H9 (cell line): ENCODE measurements at regions not wholly inside any gene's neighbourhood (a gene's known extent, or its start where the extent isn't known, plus 50 kb on each side); places are given as distances from the start of the nearest gene placed in this dataset.

Source experiments
- DNase-seq: peaks from one replicate; pipeline ENCODE4 v3.0.0-alpha.2; 2017
- H2AFZ ChIP-seq: one replicate; pipeline ENCODE4 v1.6.1; 2013; ENCODE audit warnings: mild to moderate bottlenecking, low read length, control low read depth, moderate library complexity
- H2AK5ac ChIP-seq: 2 replicates; pipeline ENCODE4 v1.6.1; 2013; ENCODE audit warnings: low read length, control low read depth, mixed read lengths; ENCODE audit not compliant: insufficient read length
- H2BK120ac ChIP-seq: one replicate; pipeline ENCODE4 v1.6.1; 2013; ENCODE audit warnings: low read depth, mild to moderate bottlenecking, low read length, control low read depth, inconsistent platforms; ENCODE audit not compliant: poor library complexity, severe bottlenecking
- H2BK12ac ChIP-seq: 2 replicates; pipeline ENCODE4 v1.6.1; 2013; ENCODE audit warnings: low read length, control low read depth, mixed read lengths, low read depth; ENCODE audit not compliant: insufficient read length
- H2BK15ac ChIP-seq: 2 replicates; pipeline ENCODE4 v1.6.1; 2013; ENCODE audit warnings: low read depth, low read length, control low read depth
- H2BK20ac ChIP-seq: one replicate; pipeline ENCODE4 v1.6.1; 2013; ENCODE audit warnings: low read depth, mild to moderate bottlenecking, low read length, control low read depth, inconsistent platforms; ENCODE audit not compliant: poor library complexity, severe bottlenecking
- H2BK5ac ChIP-seq: 2 replicates; pipeline ENCODE4 v1.6.1; 2013; ENCODE audit warnings: low read length, control low read depth, mixed read lengths; ENCODE audit not compliant: insufficient read length
- H3K14ac ChIP-seq: 2 replicates; pipeline ENCODE4 v1.6.1; 2013; ENCODE audit warnings: low read length, control low read depth; ENCODE audit not compliant: insufficient read depth
- H3K18ac ChIP-seq: 2 replicates; pipeline ENCODE4 v1.6.1; 2013; ENCODE audit warnings: low read depth, mild to moderate bottlenecking, mixed read lengths, low read length, control low read depth; ENCODE audit not compliant: insufficient read length
- H3K23ac ChIP-seq: 2 replicates; pipeline ENCODE4 v1.6.1; 2013; ENCODE audit warnings: low read length, control low read depth, mixed read lengths, low read depth; ENCODE audit not compliant: insufficient read length
- H3K23me2 ChIP-seq: 2 replicates; pipeline ENCODE4 v1.6.1; 2013; ENCODE audit warnings: low read depth, mild to moderate bottlenecking, mixed read lengths, low read length, control low read depth; ENCODE audit not compliant: insufficient read length, poor library complexity, severe bottlenecking
- H3K27ac ChIP-seq: 2 replicates; pipeline ENCODE4 v1.5.1; 2013; ENCODE audit warnings: low read length, control low read depth, mixed read lengths, low read depth; ENCODE audit not compliant: insufficient read length
- H3K27me3 ChIP-seq: 2 replicates; pipeline ENCODE4 v1.6.1; 2013; ENCODE audit warnings: low read length, control low read depth, inconsistent platforms; ENCODE audit not compliant: insufficient read depth
- H3K4ac ChIP-seq: 2 replicates; pipeline ENCODE4 v1.6.1; 2013; ENCODE audit warnings: low read depth, mild to moderate bottlenecking, control low read depth, inconsistent platforms, low read length, moderate library complexity
- H3K4me1 ChIP-seq: 2 replicates; pipeline ENCODE4 v1.6.1; 2013; ENCODE audit warnings: low read length, control low read depth, inconsistent platforms; ENCODE audit not compliant: insufficient read depth
- H3K4me2 ChIP-seq: 2 replicates; pipeline ENCODE4 v1.6.1; 2013; ENCODE audit warnings: low read length, control low read depth, mixed read lengths; ENCODE audit not compliant: insufficient read length, insufficient read depth
- H3K56ac ChIP-seq: 2 replicates; pipeline ENCODE4 v1.6.1; 2013; ENCODE audit warnings: low read depth, mild to moderate bottlenecking, mixed read lengths, low read length, control low read depth; ENCODE audit not compliant: insufficient read length
- H3K79me1 ChIP-seq: 2 replicates; pipeline ENCODE4 v1.6.1; 2013; ENCODE audit warnings: low read depth, mild to moderate bottlenecking, moderate library complexity, low read length, control low read depth, inconsistent platforms; ENCODE audit not compliant: insufficient read depth, poor library complexity, severe bottlenecking
- H3K79me2 ChIP-seq: 2 replicates; pipeline ENCODE4 v1.6.1; 2013; ENCODE audit warnings: low read length, control low read depth, inconsistent platforms; ENCODE audit not compliant: insufficient read depth
- H3K9ac ChIP-seq: 2 replicates; pipeline ENCODE4 v1.6.1; 2013; ENCODE audit warnings: low read length, control low read depth, mixed read lengths; ENCODE audit not compliant: insufficient read length; ENCODE audit errors: extremely low read depth
- H3K9me3 ChIP-seq: one replicate; pipeline ENCODE4 v1.6.1; 2013; ENCODE audit warnings: low read depth, low read length, inconsistent platforms; ENCODE audit not compliant: control insufficient read depth
- H3T11ph ChIP-seq: one replicate; pipeline ENCODE4 v1.6.1; 2013; ENCODE audit warnings: mild to moderate bottlenecking, low read length, control low read depth, inconsistent platforms
- H4K20me1 ChIP-seq: one replicate; pipeline ENCODE4 v1.6.1; 2013; ENCODE audit not compliant: control insufficient read depth, insufficient read length, insufficient read depth
- H4K5ac ChIP-seq: 2 replicates; pipeline ENCODE4 v1.6.1; 2013; ENCODE audit warnings: low read depth, mild to moderate bottlenecking, mixed read lengths, low read length, control low read depth; ENCODE audit not compliant: insufficient read length
- H4K8ac ChIP-seq: replicated peaks from 2 replicates; pipeline ENCODE4 v1.6.1; 2013; ENCODE audit warnings: low read length, control low read depth, mixed read lengths, low read depth; ENCODE audit not compliant: insufficient read length
- H4K91ac ChIP-seq: 2 replicates; pipeline ENCODE4 v1.6.1; 2013; ENCODE audit warnings: low read depth, mild to moderate bottlenecking, moderate library complexity, mixed read lengths, low read length, control low read depth; ENCODE audit not compliant: insufficient read length
- H3K27ac Mint-ChIP-seq, 3 experiments: 2 replicates in 2 of 3; 3 replicates in 1 of 3; pipeline ENCODE4 v1.8.0; 2020 to 2021; ENCODE audit warnings: mixed read lengths in 3 of 3, mild to moderate bottlenecking in 1 of 3, moderate library complexity in 1 of 3
- H3K27me3 Mint-ChIP-seq: 2 replicates; pipeline ENCODE4 v1.8.0; 2021; ENCODE audit warnings: low read depth, mild to moderate bottlenecking, moderate library complexity, mixed read lengths
- H3K36me3 Mint-ChIP-seq, 3 experiments: 2 replicates in 2 of 3; 3 replicates in 1 of 3; pipeline ENCODE4 v1.8.0; 2020 to 2021; ENCODE audit warnings: low read depth in 3 of 3, mixed read lengths in 3 of 3; ENCODE audit not compliant: insufficient read depth in 1 of 3
- H3K4me1 Mint-ChIP-seq, 2 experiments: 2 replicates each; pipeline ENCODE4 v1.8.0; 2020; ENCODE audit warnings: mixed read lengths in 2 of 2
- H3K4me3 Mint-ChIP-seq, 2 experiments: 2 replicates in 1 of 2; 3 replicates in 1 of 2; pipeline ENCODE4 v1.8.0; 2020 to 2021; ENCODE audit warnings: mild to moderate bottlenecking in 2 of 2, mixed read lengths in 2 of 2, moderate library complexity in 1 of 2
- H3K9me3 Mint-ChIP-seq, 2 experiments: 2 replicates in 1 of 2; 3 replicates in 1 of 2; pipeline ENCODE4 v1.8.0; 2020; ENCODE audit warnings: mild to moderate bottlenecking in 2 of 2, mixed read lengths in 2 of 2, moderate library complexity in 1 of 2
- CTCF ChIP-seq: fragments of 200-600 bp; sonication (generic); conservative IDR thresholded peaks from 3 replicates; pipeline ENCODE4 v1.8.0; 2021; ENCODE audit warnings: antibody characterized with exemption, mild to moderate bottlenecking
- WGBS: extraction: QIAGEN DNeasy Blood & Tissue Kit; methylation state at CpG from one replicate; pipeline ENCODE4 v1.1.7; 2013; ENCODE audit warnings: missing lambda C conversion rate, low lambda C conversion rate, mixed read lengths; ENCODE audit not compliant: insufficient read length; ENCODE audit errors: extremely low coverage; 5-methylcytosine and 5-hydroxymethylcytosine counted together

GRCh38 chr13:74021505-74021904 lies 112.7 kb downstream of the KLF12 start:
- H4K20me1 ChIP-seq, result no peaks in the 10 kb centered on the region
- H3K9me3 Mint-ChIP-seq, result peaks cover 3 to 12% of the 10 kb centered on the region in 2 experiments; a peak in 4 of 5 replicates
- H2BK12ac ChIP-seq, result no peak overlapping the region
- no peak for TF ChIP-seq CTCF
- no peak overlapping the region for H3K18ac ChIP-seq
- no peak overlapping the region for H4K8ac ChIP-seq
- H3K4ac ChIP-seq, result no peak overlapping the region
- H2AFZ ChIP-seq, result no peak overlapping the region
- H3K9me3 ChIP-seq, result no peaks in the 10 kb centered on the region
- WGBS, result no CpG with 5 or more reads among the region's 2 CpGs
- no peak for DNase-seq
- no peak overlapping the region for H4K5ac ChIP-seq
- H3K79me2 ChIP-seq, result no peaks in the 10 kb centered on the region
- no peak overlapping the region for H3K23ac ChIP-seq
- H3K14ac ChIP-seq, result no peak overlapping the region
- H3K9ac ChIP-seq, result no peak overlapping the region
- H3T11ph ChIP-seq, result no peak overlapping the region
- H3K27me3 ChIP-seq, result no peaks in the 10 kb centered on the region
- no peak overlapping the region for H2BK5ac ChIP-seq
- no peak overlapping the region for H2BK20ac ChIP-seq
- H3K4me1 ChIP-seq, result no peaks in the 10 kb centered on the region
- H2BK15ac ChIP-seq, result no peak overlapping the region
- H3K4me2 ChIP-seq, result no peak overlapping the region
- H3K27ac ChIP-seq, result no peak overlapping the region
- peaks cover 16 to 24% of the 10 kb centered on the region in 2 experiments for H3K4me1 Mint-ChIP-seq
- no peak overlapping the region for H3K56ac ChIP-seq
- peaks cover 9% of the 10 kb centered on the region for H3K27me3 Mint-ChIP-seq
- no peak overlapping the region for H2BK120ac ChIP-seq
- no peak overlapping the region for H2AK5ac ChIP-seq
- peaks cover 6 to 18% (median 16%) of the 10 kb centered on the region in 3 experiments; a peak in 6 of 7 replicates for H3K36me3 Mint-ChIP-seq
- H3K79me1 ChIP-seq, result no peaks in the 10 kb centered on the region
- H3K27ac Mint-ChIP-seq, result no peak overlapping the region
- H4K91ac ChIP-seq, result no peak overlapping the region
- H3K4me3 Mint-ChIP-seq, result no peak overlapping the region
- no peaks in the 10 kb centered on the region for H3K23me2 ChIP-seq
